ENCODE measurements at regions not wholly inside any gene's neighbourhood (a gene's known extent, or its start where the extent isn't known, plus 50 kb on each side); places are given as distances from the start of the nearest gene placed in this dataset.
A peak's percentile ranks its signal among the peaks of the same experiment; 100 is the strongest.

GRCh38 chr6:139580592-139581484 is 206.4 kb upstream of the CITED2 start:
- no peaks in the 10 kb centered on the region; the same call in 1 of the 2 replicates for H3K9me2 ChIP-seq (ENCODE audit: insufficient read depth)
- H3K27ac ChIP-seq: no peak overlapping the region
- no peak overlapping the region for H3K9ac ChIP-seq
- no peaks in the 10 kb centered on the region for H4K20me1 ChIP-seq (ENCODE audit: insufficient read depth)
- H3K36me3 ChIP-seq (ENCODE audit: low read depth): no peaks in the 10 kb centered on the region
- WGBS, 2 experiments (ENCODE audit: low coverage in 1 of 2, low lambda C conversion rate in 2 of 2, missing lambda C conversion rate in 2 of 2): 85 to 86% methylated on average over 9 of the region's 9 CpGs
- H3K4me2 ChIP-seq (ENCODE audit: unreplicated experiment): no peak overlapping the region
- H3K4me3 ChIP-seq: no peak overlapping the region
- TF ChIP-seq EZH2phosphoT487 (IDR thresholded peaks at IDR 0.05; ENCODE audit: insufficient read depth, low read depth) (no peak), EZH2 (IDR thresholded peaks at IDR 0.05; ENCODE audit: insufficient read depth, poor library complexity, severe bottlenecking) (no peak)
- no peaks in the 10 kb centered on the region for H3K27me3 ChIP-seq (replicated peaks; ENCODE audit: insufficient read depth)
- peak overlapping the region; percentile 38 for H2AFZ ChIP-seq
- H3K79me2 ChIP-seq (ENCODE audit: insufficient read depth): no peaks in the 10 kb centered on the region
- no peak for DNase-seq
- H3K4me1 ChIP-seq (ENCODE audit: insufficient read depth): peaks cover 35% of the 10 kb centered on the region
- no peaks in the 10 kb centered on the region for H3K9me3 ChIP-seq (ENCODE audit: low read depth)
- in situ Hi-C loops (cut with MboI): no loop called here
- H3F3A ChIP-seq (ENCODE audit: insufficient read depth): peaks cover 36% of the 10 kb centered on the region

DNA sequence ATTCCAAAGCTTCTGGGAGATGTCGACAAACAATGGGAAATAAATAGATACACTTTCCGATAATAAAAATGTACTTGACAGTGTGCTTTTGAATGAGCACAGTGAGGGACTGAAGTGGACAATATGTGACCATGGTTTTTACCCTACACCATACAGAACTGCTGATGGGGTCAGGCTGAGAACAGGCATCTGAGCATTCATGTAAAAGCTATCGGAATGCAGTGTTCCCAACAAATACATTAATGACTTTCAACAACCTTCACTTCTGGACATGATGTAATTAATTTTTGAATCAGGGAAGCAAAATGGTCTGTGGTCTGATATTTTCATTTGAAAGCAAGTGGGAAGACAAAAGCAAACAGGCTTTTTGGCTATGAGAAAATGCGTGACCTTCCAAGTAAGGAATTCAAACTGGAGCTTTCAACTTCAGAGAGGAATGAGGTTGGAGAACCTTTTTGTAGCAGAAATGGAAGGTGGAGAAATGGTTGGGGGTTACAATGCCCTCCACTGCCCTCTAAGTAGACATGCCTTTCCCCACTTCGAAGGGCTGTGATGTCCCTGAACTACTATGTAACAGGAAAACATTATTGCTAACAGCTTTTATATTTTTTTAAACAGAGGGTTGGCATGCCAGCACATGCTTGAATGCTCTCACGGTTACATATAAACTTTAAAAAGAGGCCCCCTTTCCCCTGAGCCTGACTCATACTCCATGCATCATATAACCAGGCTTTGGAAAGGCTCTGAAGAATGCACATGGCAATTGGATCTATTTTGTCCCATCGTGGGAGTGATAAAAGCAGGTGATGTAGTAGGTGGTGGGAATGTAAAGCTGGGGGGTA is 203.5 kb upstream of the CITED2 start:
- Histone ChIP-seq H3K27ac (peak overlapping the region; percentile 93), H3K36me3 (ENCODE audit: low read depth) (no peaks in the 10 kb centered on the region), H4K20me1 (ENCODE audit: insufficient read depth) (no peaks in the 10 kb centered on the region), H3K79me2 (ENCODE audit: insufficient read depth) (no peaks in the 10 kb centered on the region), H3K9me3 (ENCODE audit: low read depth) (no peaks in the 10 kb centered on the region), H3K4me2 (ENCODE audit: unreplicated experiment) (peak overlapping the region; percentile 52), H3K9me2 (ENCODE audit: insufficient read depth) (no peaks in the 10 kb centered on the region), H3K9ac (peak overlapping the region; percentile 58), H3F3A (ENCODE audit: insufficient read depth) (peaks cover 31% of the 10 kb centered on the region), H3K4me3 (peak overlapping the region; percentile 29; the same call in 1 of the 2 replicates), H3K4me1 (ENCODE audit: insufficient read depth) (peaks cover 28% of the 10 kb centered on the region), H2AFZ (peak overlapping the region; percentile 58), H3K27me3 (replicated peaks; ENCODE audit: insufficient read depth) (no peaks in the 10 kb centered on the region)
- TF ChIP-seq EZH2 (IDR thresholded peaks at IDR 0.05; ENCODE audit: insufficient read depth, poor library complexity, severe bottlenecking) (no peak), EZH2phosphoT487 (IDR thresholded peaks at IDR 0.05; ENCODE audit: insufficient read depth, low read depth) (no peak)
- WGBS, 2 experiments (ENCODE audit: low coverage in 1 of 2, low lambda C conversion rate in 2 of 2, missing lambda C conversion rate in 2 of 2): 26 to 34% methylated on average over 7 of the region's 7 CpGs
- in situ Hi-C loops (cut with MboI): no loop called here
- peak; percentile 95 for DNase-seq

DNA sequence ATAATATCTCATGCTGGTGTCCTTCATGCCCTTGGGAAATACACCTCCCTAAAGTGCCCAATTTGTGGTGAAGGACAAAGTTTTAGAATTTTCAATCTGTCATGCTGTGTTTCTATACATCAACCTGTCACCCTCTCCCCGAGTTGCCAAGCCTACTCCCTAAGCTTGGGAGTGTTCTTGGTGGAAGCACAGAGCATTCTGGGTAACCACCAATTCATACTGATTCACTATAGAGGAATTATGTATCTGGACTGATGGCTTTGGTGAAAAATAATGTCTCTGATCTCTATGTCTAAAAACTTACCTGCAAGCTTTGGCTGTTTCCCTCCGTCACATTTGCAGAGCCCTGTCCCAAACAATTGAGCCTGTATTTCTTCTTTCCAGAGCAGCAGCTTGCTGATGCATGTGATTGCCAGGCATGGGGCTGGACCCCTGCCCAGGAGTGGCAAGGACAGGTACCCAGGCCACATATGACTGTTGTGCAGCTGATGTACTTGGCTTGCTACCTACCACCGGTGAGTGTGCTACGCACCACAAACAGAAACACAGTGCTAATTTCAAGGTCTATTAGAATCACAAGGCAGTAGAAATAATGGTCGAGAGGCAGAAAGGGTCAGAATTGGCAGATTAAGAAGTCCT is 202.8 kb upstream of the CITED2 start:
- peaks cover 22% of the 10 kb centered on the region for H3K4me1 ChIP-seq (ENCODE audit: insufficient read depth)
- H3K4me2 ChIP-seq (ENCODE audit: unreplicated experiment): peak overlapping the region; percentile 52
- no peaks in the 10 kb centered on the region for H3K79me2 ChIP-seq (ENCODE audit: insufficient read depth)
- no peak for TF ChIP-seq EZH2 (IDR thresholded peaks at IDR 0.05; ENCODE audit: insufficient read depth, poor library complexity, severe bottlenecking)
- no peak for TF ChIP-seq EZH2phosphoT487 (IDR thresholded peaks at IDR 0.05; ENCODE audit: insufficient read depth, low read depth)
- peak overlapping the region; percentile 93 for H3K27ac ChIP-seq
- no peaks in the 10 kb centered on the region for H3K9me3 ChIP-seq (ENCODE audit: low read depth)
- peak; percentile 31 for DNase-seq
- H3K9me2 ChIP-seq (ENCODE audit: insufficient read depth): no peaks in the 10 kb centered on the region
- H2AFZ ChIP-seq: no peak overlapping the region
- 87 to 89% methylated on average over 5 of the region's 5 CpGs for WGBS, 2 experiments (ENCODE audit: low coverage in 1 of 2, low lambda C conversion rate in 2 of 2, missing lambda C conversion rate in 2 of 2)
- 0 out of 2 replicates have a peak overlapping the region, but pooled peaks have one; percentile 29 for H3K4me3 ChIP-seq
- in situ Hi-C loops (cut with MboI): no loop called here
- no peaks in the 10 kb centered on the region for H3K27me3 ChIP-seq (replicated peaks; ENCODE audit: insufficient read depth)
- no peaks in the 10 kb centered on the region for H4K20me1 ChIP-seq (ENCODE audit: insufficient read depth)
- peak overlapping the region; percentile 58 for H3K9ac ChIP-seq
- no peaks in the 10 kb centered on the region for H3K36me3 ChIP-seq (ENCODE audit: low read depth)
- H3F3A ChIP-seq (ENCODE audit: insufficient read depth): peaks cover 31% of the 10 kb centered on the region

- H3K4me2 ChIP-seq (ENCODE audit: unreplicated experiment): no peak overlapping the region
- no peak for DNase-seq
- no peak overlapping the region for H3K4me3 ChIP-seq
- H4K20me1 ChIP-seq (ENCODE audit: insufficient read depth): no peaks in the 10 kb centered on the region
- H3K27me3 ChIP-seq (replicated peaks; ENCODE audit: insufficient read depth): no peaks in the 10 kb centered on the region
- no peaks in the 10 kb centered on the region for H3K79me2 ChIP-seq (ENCODE audit: insufficient read depth)
- no peaks in the 10 kb centered on the region for H3K9me2 ChIP-seq (ENCODE audit: insufficient read depth)
- WGBS, 2 experiments (ENCODE audit: low coverage in 1 of 2, low lambda C conversion rate in 2 of 2, missing lambda C conversion rate in 2 of 2): 90 to 100% methylated on average over 1 of the region's 1 CpG
- no peak overlapping the region for H3K9ac ChIP-seq
- TF ChIP-seq EZH2 (IDR thresholded peaks at IDR 0.05; ENCODE audit: insufficient read depth, poor library complexity, severe bottlenecking) (no peak), EZH2phosphoT487 (IDR thresholded peaks at IDR 0.05; ENCODE audit: insufficient read depth, low read depth) (no peak)
- H3K27ac ChIP-seq: no peak overlapping the region
- H3K36me3 ChIP-seq (ENCODE audit: low read depth): no peaks in the 10 kb centered on the region
- H3F3A ChIP-seq (ENCODE audit: insufficient read depth): peaks cover 37% of the 10 kb centered on the region
- in situ Hi-C loops (cut with MboI): no loop called here
- H3K4me1 ChIP-seq (ENCODE audit: insufficient read depth): peaks cover 34% of the 10 kb centered on the region
- no peaks in the 10 kb centered on the region for H3K9me3 ChIP-seq (ENCODE audit: low read depth)
- 0 out of 2 replicates have a peak overlapping the region, but pooled peaks have one; percentile 10 for H2AFZ ChIP-seq
These were observed 197.6 kb upstream of the CITED2 start for GRCh38 chr6:139572001-139572400.

All from GM23248 (cell line).